H1 (cell line): ENCODE measurements at regions not wholly inside any gene's neighbourhood (a gene's known extent, or its start where the extent isn't known, plus 50 kb on each side); places are given as distances from the start of the nearest gene placed in this dataset.

ENCODE experiments used
- BCL11A ChIP-seq, 2 experiments: IDR thresholded peaks; one replicate each; pipeline ENCODE4 v1.6.1; 2011; ENCODE audit warnings: low read depth in 2 of 2, low read length in 2 of 2, mild to moderate bottlenecking in 2 of 2
- CHD7 ChIP-seq: fragments of 300-600 bp; sonication (generic); IDR thresholded peaks from 2 replicates; pipeline ENCODE4 v1.7.1; 2012; ENCODE audit warnings: low read length, moderate library complexity, mild to moderate bottlenecking, inconsistent platforms; ENCODE audit not compliant: insufficient replicate concordance
- MAFK ChIP-seq: IDR thresholded peaks from 2 replicates; pipeline ENCODE4 v1.6.1; 2012; ENCODE audit warnings: low read depth, mild to moderate bottlenecking, improper control_type of control experiment, low read length
- POLR2AphosphoS5 ChIP-seq: IDR thresholded peaks from 2 replicates; pipeline ENCODE4 v1.6.1; 2011; ENCODE audit warnings: low read depth, low read length
- RNF2 ChIP-seq: fragments of 200-900, 300-1000 bp; sonication (generic); IDR thresholded peaks from 2 replicates; pipeline ENCODE4 v1.7.1; 2016; ENCODE audit warnings: borderline replicate concordance, low read depth, mild to moderate bottlenecking, antibody characterized with exemption, low read length; ENCODE audit not compliant: poor library complexity, severe bottlenecking; ENCODE audit errors: missing control alignments
- SAP30 ChIP-seq: fragments of 300-600 bp; sonication (generic); IDR thresholded peaks from 2 replicates; pipeline ENCODE4 v1.7.1; 2012; ENCODE audit warnings: low read length, moderate library complexity, mild to moderate bottlenecking, inconsistent platforms; ENCODE audit not compliant: insufficient read depth, insufficient replicate concordance
- ZNF274 ChIP-seq: IDR thresholded peaks from 2 replicates; pipeline ENCODE4 v1.7.0; 2012; ENCODE audit warnings: low read length, borderline replicate concordance; ENCODE audit errors: extremely low read depth

- TF ChIP-seq CHD7 = no peak
- TF ChIP-seq ZNF274 = no peak
- TF ChIP-seq MAFK = no peak
- no peak for TF ChIP-seq BCL11A (IDR thresholded peaks at IDR 0.05; ENCODE audit: low read depth in 2 of 2, low read length in 2 of 2)
- TF ChIP-seq SAP30 = no peak
- no peak for TF ChIP-seq RNF2
- no peak for TF ChIP-seq POLR2AphosphoS5
These were observed 111.7 kb downstream of the BUD13 start (continued) for GRCh38 chr11:116661056-116661455.
